Activated CD8-positive, alpha-beta T cell treated with anti-CD3 and anti-CD28 coated beads for 36 hours (primary cell): ENCODE measurements at regions not wholly inside any gene's neighbourhood (a gene's known extent, or its start where the extent isn't known, plus 50 kb on each side); places are given as distances from the start of the nearest gene placed in this dataset.

ENCODE experiments used
- ATAC-seq: fragments of 200-7000 bp; cut with Tn5 transposase; one replicate; pipeline ENCODE4 v1.10.0; 2021; ENCODE audit warnings: mild to moderate bottlenecking, moderate library complexity
- CTCF ChIA-PET: fragments of 350-600 bp; sonication (Branson Sonifier 250); formaldehyde crosslinking; loops from one replicate; lab custom pipeline; 2021; ENCODE audit warnings: antibody characterized with exemption; lab: Charles Lee
- POLR2A ChIA-PET: fragments of 350-600 bp; sonication (Branson Sonifier 250); formaldehyde crosslinking; loops from one replicate; lab custom pipeline; 2021; ENCODE audit warnings: antibody characterized with exemption; lab: Charles Lee
- DNase-seq: peaks from one replicate; pipeline ENCODE4 v3.0.0-alpha.2; 2020
- H3K27ac Mint-ChIP-seq: one replicate; pipeline ENCODE4 v1.8.0; 2021; ENCODE audit warnings: mild to moderate bottlenecking, mixed read lengths
- H3K27me3 Mint-ChIP-seq: one replicate; pipeline ENCODE4 v1.8.0; 2021; ENCODE audit warnings: mixed read lengths
- H3K36me3 Mint-ChIP-seq: one replicate; pipeline ENCODE4 v1.8.0; 2021; ENCODE audit warnings: low read depth, mixed read lengths
- H3K4me1 Mint-ChIP-seq: one replicate; pipeline ENCODE4 v1.8.0; 2021; ENCODE audit warnings: low read depth, mixed read lengths
- H3K4me3 Mint-ChIP-seq: one replicate; pipeline ENCODE4 v1.8.0; 2021; ENCODE audit warnings: mild to moderate bottlenecking, moderate library complexity, mixed read lengths
- H3K9me3 Mint-ChIP-seq: one replicate; pipeline ENCODE4 v1.8.0; 2021; ENCODE audit warnings: mixed read lengths
- CTCF ChIP-seq: fragments of 200-600 bp; IDR thresholded peaks from one replicate; pipeline ENCODE4 v1.8.0; 2022; ENCODE audit warnings: antibody characterized with exemption, mild to moderate bottlenecking
- intact Hi-C: fragments of 100-400 bp; cut with micrococcal nuclease; formaldehyde crosslinking; loops from one replicate; pipeline ENCODE4 v1.10.0; 2022

DNA sequence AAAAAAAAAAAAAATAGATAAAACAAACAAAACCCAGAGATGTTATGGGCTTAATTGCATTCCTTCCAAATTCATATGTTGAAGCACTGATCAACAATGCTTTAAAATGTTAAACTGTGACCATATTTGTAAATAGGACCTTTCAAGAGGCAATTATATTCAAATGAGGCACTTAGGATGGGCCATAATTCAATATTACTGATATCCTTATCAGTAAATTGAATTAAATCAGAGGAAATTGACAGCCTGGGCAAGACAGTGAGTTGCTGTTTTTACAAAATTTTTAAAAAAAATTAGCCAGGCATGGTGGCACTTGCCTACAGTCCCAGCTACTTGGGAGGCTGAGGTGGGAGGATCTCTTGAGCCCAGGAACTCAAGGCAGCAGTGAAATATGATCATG, 364.1 kb downstream of the GJA1 start:
- ATAC-seq (no peak), DNase-seq (no peak)
- Mint-ChIP-seq H3K4me1 (no peaks in the 10 kb centered on the region), H3K4me3 (no peak overlapping the region), H3K27me3 (no peaks in the 10 kb centered on the region), H3K36me3 (no peaks in the 10 kb centered on the region), H3K9me3 (peaks cover 16% of the 10 kb centered on the region), H3K27ac (no peak overlapping the region)
- ChIA-PET CTCF (no interaction called here), POLR2A (no interaction called here)
- intact Hi-C loops, result no loop called here
- no peak for TF ChIP-seq CTCF

DNA sequence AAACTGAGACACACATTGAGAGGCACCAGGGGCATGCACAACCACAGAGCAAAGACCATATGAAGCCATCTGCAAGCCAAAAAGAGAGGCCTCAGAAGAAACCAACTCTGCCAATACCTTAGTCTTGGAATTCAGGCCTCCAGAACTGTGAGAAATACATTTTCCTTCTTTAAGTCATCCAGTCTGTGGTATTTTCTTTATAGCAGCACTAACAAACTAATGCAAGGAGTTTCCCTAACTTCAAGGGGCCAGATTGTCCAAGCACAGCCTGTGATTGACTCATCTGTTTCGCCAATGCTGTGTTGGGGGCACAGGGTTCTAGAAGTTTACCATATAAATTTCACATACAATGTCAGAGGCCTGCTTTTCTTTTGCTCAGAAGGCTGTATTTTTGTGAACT, 364.6 kb downstream of the GJA1 start:
- POLR2A ChIA-PET, result no interaction called here
- H3K9me3 Mint-ChIP-seq, result peaks cover 16% of the 10 kb centered on the region
- H3K4me3 Mint-ChIP-seq, result no peak overlapping the region
- H3K27me3 Mint-ChIP-seq, result no peaks in the 10 kb centered on the region
- no peaks in the 10 kb centered on the region for H3K4me1 Mint-ChIP-seq
- ATAC-seq (no peak), DNase-seq (no peak)
- no peaks in the 10 kb centered on the region for H3K36me3 Mint-ChIP-seq
- CTCF ChIA-PET, result no interaction called here
- intact Hi-C loops, result no loop called here
- TF ChIP-seq CTCF, result no peak
- no peak overlapping the region for H3K27ac Mint-ChIP-seq

- Mint-ChIP-seq H3K27ac (no peak overlapping the region), H3K4me1 (no peaks in the 10 kb centered on the region), H3K36me3 (no peaks in the 10 kb centered on the region), H3K4me3 (no peak overlapping the region), H3K27me3 (no peaks in the 10 kb centered on the region), H3K9me3 (peaks cover 6% of the 10 kb centered on the region)
- DNase-seq (no peak), ATAC-seq (no peak)
- POLR2A ChIA-PET, result no interaction called here
- TF ChIP-seq CTCF, result no peak
- intact Hi-C loops, result no loop called here
- CTCF ChIA-PET, result no interaction called here
Measured at GRCh38 chr6:121806116-121806515, 370.7 kb downstream of the GJA1 start.

GRCh38 chr6:121809211-121809610, 373.8 kb downstream of the GJA1 start:
- ChIA-PET POLR2A (no interaction called here), CTCF (no interaction called here)
- Mint-ChIP-seq H3K27me3 (no peaks in the 10 kb centered on the region), H3K4me3 (no peak overlapping the region), H3K9me3 (no peaks in the 10 kb centered on the region), H3K4me1 (no peaks in the 10 kb centered on the region), H3K36me3 (no peaks in the 10 kb centered on the region), H3K27ac (no peak overlapping the region)
- DNase-seq (no peak), ATAC-seq (no peak)
- intact Hi-C loops, result no loop called here
- no peak for TF ChIP-seq CTCF

GRCh38 chr6:121810158-121811032, 374.9 kb downstream of the GJA1 start:
- Mint-ChIP-seq H3K4me3 (no peak overlapping the region), H3K27ac (no peak overlapping the region), H3K9me3 (no peaks in the 10 kb centered on the region), H3K27me3 (no peaks in the 10 kb centered on the region), H3K4me1 (no peaks in the 10 kb centered on the region), H3K36me3 (no peaks in the 10 kb centered on the region)
- intact Hi-C loops, result no loop called here
- POLR2A ChIA-PET, result no interaction called here
- CTCF ChIA-PET, result no interaction called here
- no peak for ATAC-seq
- no peak for DNase-seq
- TF ChIP-seq CTCF, result no peak
